ENCODE measurements at regions not wholly inside any gene's neighbourhood (a gene's known extent, or its start where the extent isn't known, plus 50 kb on each side); places are given as distances from the start of the nearest gene placed in this dataset.

DNA sequence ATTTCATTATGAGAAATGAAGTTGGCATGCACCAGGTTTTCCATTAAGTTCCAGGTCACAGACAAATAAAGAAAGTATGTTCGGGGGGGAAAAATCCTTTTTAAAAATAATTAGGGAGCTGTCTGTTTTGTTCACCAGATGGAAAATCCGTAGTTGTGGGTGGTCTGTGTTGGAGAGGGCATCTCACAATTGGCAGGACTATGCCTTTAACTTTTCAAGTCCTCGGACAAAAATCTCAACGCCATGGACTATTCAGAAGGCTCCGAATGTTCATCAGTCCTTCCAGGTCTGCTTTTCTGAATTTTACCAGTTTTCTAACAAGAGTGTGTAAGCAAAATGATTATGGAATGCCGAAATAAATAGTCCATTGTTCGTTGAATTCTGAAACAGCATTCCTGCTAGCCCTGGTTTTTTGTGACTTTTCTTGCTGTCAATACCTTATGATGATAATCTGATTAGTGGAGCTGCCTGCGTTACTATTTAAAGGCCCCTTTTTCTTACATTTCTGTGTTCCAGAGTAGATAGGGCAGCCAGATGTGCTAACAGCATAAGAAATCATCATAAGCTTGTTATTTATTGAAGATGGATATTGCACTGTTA, 146.9 kb downstream of the TM9SF2 start (continued):
- TF ChIP-seq HNRNPLL (IDR thresholded peaks at IDR 0.05; ENCODE audit: low read depth, low read length, poor library complexity, severe bottlenecking) (no peak), ZNF280B (CRISPR knock-in tag; IDR thresholded peaks at IDR 0.05; ENCODE audit: borderline replicate concordance) (no peak), ZNF891 (CRISPR knock-in tag; IDR thresholded peaks at IDR 0.05) (no peak)

DNA sequence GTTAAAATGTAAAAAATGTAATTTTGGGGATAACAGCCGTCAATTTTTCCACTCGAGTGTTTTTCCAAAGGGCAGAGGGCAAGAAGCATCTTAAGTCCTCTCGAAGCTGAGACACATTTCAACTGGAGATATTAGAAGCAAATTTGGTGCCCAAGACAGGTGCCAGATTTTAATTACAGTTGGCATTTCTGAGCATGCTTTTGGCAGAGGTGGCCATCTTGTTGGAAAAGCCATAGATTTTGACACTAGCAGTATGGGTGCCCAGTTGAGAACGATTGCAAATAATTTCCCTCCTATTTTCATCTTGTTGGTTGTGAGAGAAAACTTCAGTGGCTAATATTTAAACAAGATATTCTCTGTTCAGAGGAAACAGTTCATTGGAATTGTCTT, 146.3 kb downstream of the TM9SF2 start:
- Histone ChIP-seq H3K4me1 (ENCODE audit: insufficient read depth, low read length) (peaks cover 8% of the 10 kb centered on the region), H3K27me3 (ENCODE audit: control insufficient read depth in 1 of 2, insufficient read depth in 2 of 2, low read length in 2 of 2) (no peaks in the 10 kb centered on the region), H3K9ac (ENCODE audit: insufficient read depth, low read depth, low read length) (no peak overlapping the region), H3K9me3 (ENCODE audit: low read length) (no peaks in the 10 kb centered on the region), H3K4me3 (replicated peaks in 1 of 3; ENCODE audit: insufficient read depth in 1 of 3, low read depth in 2 of 3, low read length in 3 of 3) (no peak overlapping the region), H3K79me2 (ENCODE audit: insufficient read depth, low read length) (no peaks in the 10 kb centered on the region), H3K36me3 (replicated peaks in 1 of 2; ENCODE audit: control insufficient read depth in 1 of 2, insufficient read depth in 2 of 2, low read length in 2 of 2) (no peaks in the 10 kb centered on the region), H4K20me1 (ENCODE audit: insufficient read depth, low read length) (no peaks in the 10 kb centered on the region), H3K27ac (ENCODE audit: extremely low read length, insufficient read depth, low read length) (no peak overlapping the region), H2AFZ (ENCODE audit: low read length) (no peak overlapping the region), H3K4me2 (ENCODE audit: low read depth, low read length) (no peak overlapping the region)
- in situ Hi-C loops (cut with HindIII; ENCODE audit: extremely low pct_ligation_motif_present, low pct_unique_long_range_greater_than_20kb), result no loop called here
- BruUV-seq (replicated peaks), result no TSS peak
- DNase-seq (ENCODE audit: low spot score) (no peak), ATAC-seq (no peak), FAIRE-seq (no peak)
- WGBS (ENCODE audit: low lambda C conversion rate), result 78% methylated on average over 4 of the region's 4 CpGs
- POLR2A ChIA-PET, result no interaction called here
- intact Hi-C loops (cut with micrococcal nuclease; ENCODE audit: unreplicated experiment), result no loop called here
- CTCF ChIA-PET (ENCODE audit: low intra/inter-chr PET ratio, low total read pairs), result no interaction called here
- TF ChIP-seq SYNCRIP (IDR thresholded peaks at IDR 0.05; ENCODE audit: insufficient read depth, low read depth, low read length), result no peak
- TF ChIP-seq HNRNPH1 (optimal IDR thresholded peaks at IDR 0.05; ENCODE audit: low read depth, low read length), result no peak
- no peak for TF ChIP-seq WIZ (CRISPR knock-in tag; IDR thresholded peaks at IDR 0.05)
- TF ChIP-seq FOXP4 (CRISPR knock-in tag; IDR thresholded peaks at IDR 0.05), result no peak
- no peak for TF ChIP-seq SIN3B (IDR thresholded peaks at IDR 0.05; ENCODE audit: low read length)
- no peak for TF ChIP-seq PAWR (CRISPR knock-in tag; IDR thresholded peaks at IDR 0.05; ENCODE audit: borderline replicate concordance)
- no peak for TF ChIP-seq PPARG (CRISPR knock-in tag; conservative IDR thresholded peaks at IDR 0.05)
- TF ChIP-seq KLF11 (CRISPR knock-in tag; IDR thresholded peaks at IDR 0.05), result no peak
- TF ChIP-seq NCOA5 (CRISPR knock-in tag; IDR thresholded peaks at IDR 0.05), result no peak
- TF ChIP-seq RERE (CRISPR knock-in tag; IDR thresholded peaks at IDR 0.05; ENCODE audit: low read depth), result no peak
- no peak for TF ChIP-seq ZNF343 (CRISPR knock-in tag; IDR thresholded peaks at IDR 0.05)
- TF ChIP-seq NR2F6 (IDR thresholded peaks at IDR 0.05), result no peak
- no peak for TF ChIP-seq NR2F6 (CRISPR knock-in tag; IDR thresholded peaks at IDR 0.05)
